SK-N-SH (cell line): ENCODE measurements at regions not wholly inside any gene's neighbourhood (a gene's known extent, or its start where the extent isn't known, plus 50 kb on each side); places are given as distances from the start of the nearest gene placed in this dataset.

Source experiments
- CHD2 ChIP-seq: fragments of 150-350 bp; IDR thresholded peaks from 2 replicates; pipeline ENCODE4 v1.6.1; 2018; ENCODE audit warnings: low read length; ENCODE audit not compliant: partially characterized antibody
- GABPA ChIP-seq: IDR thresholded peaks from 2 replicates; pipeline ENCODE4 v1.4.0; 2012; ENCODE audit warnings: low read depth, mild to moderate bottlenecking
- RAD21 ChIP-seq: IDR thresholded peaks from 2 replicates; pipeline ENCODE4 v1.6.1; 2012; ENCODE audit warnings: mild to moderate bottlenecking, low read length
- RCOR1 ChIP-seq: fragments of 150-350 bp; IDR thresholded peaks from 2 replicates; pipeline ENCODE4 v1.6.1; 2017; ENCODE audit warnings: antibody characterized with exemption, low read length
- TF ChIP-seq, protein P1 (sequence below): fragments of 200-600 bp; sonication (generic); IDR thresholded peaks from 2 replicates; pipeline ENCODE4 v1.6.1; 2017; ENCODE audit warnings: antibody characterized with exemption, mild to moderate bottlenecking, moderate library complexity
- TF ChIP-seq, protein P2 (sequence below): IDR thresholded peaks from 2 replicates; pipeline ENCODE4 v1.4.0; 2012; ENCODE audit warnings: low read depth

DNA sequence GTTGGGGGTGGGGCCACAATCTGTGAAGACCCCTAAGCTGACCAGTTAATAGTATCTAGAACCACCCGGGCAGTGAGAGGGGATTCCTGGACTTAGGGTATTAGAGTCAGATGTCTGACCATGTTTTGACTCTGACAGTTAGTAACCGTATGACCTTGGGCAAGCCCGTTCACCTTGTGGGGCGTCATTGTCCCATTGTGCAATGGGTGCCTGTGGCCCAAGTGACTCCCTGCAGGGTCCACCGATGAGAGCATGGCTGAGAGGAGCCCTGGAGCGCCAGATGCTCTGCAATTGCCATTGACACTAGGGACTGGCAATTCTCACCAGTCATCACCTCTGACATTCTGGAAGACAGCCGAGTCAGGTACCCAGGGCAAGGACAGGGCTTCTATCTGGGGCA is 225.9 kb upstream of the CSF3R start:
- TF ChIP-seq, protein P1, sequence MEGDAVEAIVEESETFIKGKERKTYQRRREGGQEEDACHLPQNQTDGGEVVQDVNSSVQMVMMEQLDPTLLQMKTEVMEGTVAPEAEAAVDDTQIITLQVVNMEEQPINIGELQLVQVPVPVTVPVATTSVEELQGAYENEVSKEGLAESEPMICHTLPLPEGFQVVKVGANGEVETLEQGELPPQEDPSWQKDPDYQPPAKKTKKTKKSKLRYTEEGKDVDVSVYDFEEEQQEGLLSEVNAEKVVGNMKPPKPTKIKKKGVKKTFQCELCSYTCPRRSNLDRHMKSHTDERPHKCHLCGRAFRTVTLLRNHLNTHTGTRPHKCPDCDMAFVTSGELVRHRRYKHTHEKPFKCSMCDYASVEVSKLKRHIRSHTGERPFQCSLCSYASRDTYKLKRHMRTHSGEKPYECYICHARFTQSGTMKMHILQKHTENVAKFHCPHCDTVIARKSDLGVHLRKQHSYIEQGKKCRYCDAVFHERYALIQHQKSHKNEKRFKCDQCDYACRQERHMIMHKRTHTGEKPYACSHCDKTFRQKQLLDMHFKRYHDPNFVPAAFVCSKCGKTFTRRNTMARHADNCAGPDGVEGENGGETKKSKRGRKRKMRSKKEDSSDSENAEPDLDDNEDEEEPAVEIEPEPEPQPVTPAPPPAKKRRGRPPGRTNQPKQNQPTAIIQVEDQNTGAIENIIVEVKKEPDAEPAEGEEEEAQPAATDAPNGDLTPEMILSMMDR = no peak
- TF ChIP-seq RAD21 (no peak), GABPA (no peak), RCOR1 (no peak), CHD2 (no peak)
- TF ChIP-seq, protein P2, sequence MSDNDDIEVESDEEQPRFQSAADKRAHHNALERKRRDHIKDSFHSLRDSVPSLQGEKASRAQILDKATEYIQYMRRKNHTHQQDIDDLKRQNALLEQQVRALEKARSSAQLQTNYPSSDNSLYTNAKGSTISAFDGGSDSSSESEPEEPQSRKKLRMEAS = no peak
